ENCODE measurements at regions not wholly inside any gene's neighbourhood (a gene's known extent, or its start where the extent isn't known, plus 50 kb on each side); places are given as distances from the start of the nearest gene placed in this dataset.

DNA sequence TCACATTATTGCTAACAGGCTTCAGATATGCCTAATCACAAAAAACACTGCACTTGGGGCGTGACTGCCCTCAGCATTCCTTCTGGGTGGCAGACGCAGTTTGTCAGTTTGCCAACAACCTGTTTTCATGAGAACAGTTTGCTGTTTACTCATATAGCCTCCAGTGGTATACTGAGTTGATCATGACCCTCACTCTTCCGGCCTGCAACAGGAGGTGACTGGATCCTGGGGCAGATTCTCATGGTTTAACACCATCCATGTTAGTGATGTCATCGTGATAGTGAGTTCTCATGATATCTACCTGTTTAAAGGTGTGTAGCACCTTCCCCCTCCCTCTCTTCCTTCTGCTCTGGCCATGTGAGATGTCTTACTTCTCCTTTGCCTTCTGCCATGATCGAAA is 555.2 kb downstream of the PLPP3 start (continued):
- TF ChIP-seq BRCA1 (IDR thresholded peaks at IDR 0.05; ENCODE audit: low read depth, low read length) (no peak), SIRT6 (IDR thresholded peaks at IDR 0.05; ENCODE audit: low read length) (no peak), SP4 (IDR thresholded peaks at IDR 0.05; ENCODE audit: low read length) (no peak), ZNF274 (IDR thresholded peaks at IDR 0.05; ENCODE audit: borderline replicate concordance, extremely low read depth, low read length) (no peak), MAFK (IDR thresholded peaks at IDR 0.05; ENCODE audit: low read depth, low read length) (no peak), POU5F1 (IDR thresholded peaks at IDR 0.05; ENCODE audit: low read depth, low read length) (no peak), SAP30 (IDR thresholded peaks at IDR 0.05; ENCODE audit: insufficient read depth, insufficient replicate concordance, low read length) (no peak), RAD21 (IDR thresholded peaks at IDR 0.05 in 1 of 2, conservative IDR thresholded peaks at IDR 0.05 in 1 of 2; ENCODE audit: low read depth in 2 of 2, low read length in 2 of 2) (no peak), NRF1 (IDR thresholded peaks at IDR 0.05; ENCODE audit: low read depth, low read length) (no peak), CTBP2 (IDR thresholded peaks at IDR 0.05; ENCODE audit: borderline replicate concordance, insufficient read depth, insufficient read length, low read length) (no peak), TBP (IDR thresholded peaks at IDR 0.05; ENCODE audit: low read depth, low read length) (no peak), CEBPB (IDR thresholded peaks at IDR 0.05; ENCODE audit: low read depth, low read length) (no peak), KDM1A (IDR thresholded peaks at IDR 0.05; ENCODE audit: borderline replicate concordance, low read length) (no peak), ASH2L (IDR thresholded peaks at IDR 0.05; ENCODE audit: low read length) (no peak)
- TF ChIP-seq, protein P1, sequence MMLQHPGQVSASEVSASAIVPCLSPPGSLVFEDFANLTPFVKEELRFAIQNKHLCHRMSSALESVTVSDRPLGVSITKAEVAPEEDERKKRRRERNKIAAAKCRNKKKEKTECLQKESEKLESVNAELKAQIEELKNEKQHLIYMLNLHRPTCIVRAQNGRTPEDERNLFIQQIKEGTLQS (IDR thresholded peaks at IDR 0.05; ENCODE audit: insufficient read depth, low read depth, low read length) = no peak
- TF ChIP-seq, protein P2, sequence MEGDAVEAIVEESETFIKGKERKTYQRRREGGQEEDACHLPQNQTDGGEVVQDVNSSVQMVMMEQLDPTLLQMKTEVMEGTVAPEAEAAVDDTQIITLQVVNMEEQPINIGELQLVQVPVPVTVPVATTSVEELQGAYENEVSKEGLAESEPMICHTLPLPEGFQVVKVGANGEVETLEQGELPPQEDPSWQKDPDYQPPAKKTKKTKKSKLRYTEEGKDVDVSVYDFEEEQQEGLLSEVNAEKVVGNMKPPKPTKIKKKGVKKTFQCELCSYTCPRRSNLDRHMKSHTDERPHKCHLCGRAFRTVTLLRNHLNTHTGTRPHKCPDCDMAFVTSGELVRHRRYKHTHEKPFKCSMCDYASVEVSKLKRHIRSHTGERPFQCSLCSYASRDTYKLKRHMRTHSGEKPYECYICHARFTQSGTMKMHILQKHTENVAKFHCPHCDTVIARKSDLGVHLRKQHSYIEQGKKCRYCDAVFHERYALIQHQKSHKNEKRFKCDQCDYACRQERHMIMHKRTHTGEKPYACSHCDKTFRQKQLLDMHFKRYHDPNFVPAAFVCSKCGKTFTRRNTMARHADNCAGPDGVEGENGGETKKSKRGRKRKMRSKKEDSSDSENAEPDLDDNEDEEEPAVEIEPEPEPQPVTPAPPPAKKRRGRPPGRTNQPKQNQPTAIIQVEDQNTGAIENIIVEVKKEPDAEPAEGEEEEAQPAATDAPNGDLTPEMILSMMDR (IDR thresholded peaks at IDR 0.05; ENCODE audit: control extremely low read depth in 1 of 3, insufficient read depth in 1 of 3, low read depth in 1 of 3, low read length in 3 of 3) = no peak
